Ishikawa (cell line): ENCODE measurements at regions not wholly inside any gene's neighbourhood (a gene's known extent, or its start where the extent isn't known, plus 50 kb on each side); places are given as distances from the start of the nearest gene placed in this dataset.

Experiments used
- CEBPB ChIP-seq: IDR thresholded peaks from 2 replicates; pipeline ENCODE4 v1.6.1; 2012
- CREB1 ChIP-seq: IDR thresholded peaks from 2 replicates; pipeline ENCODE4 v1.6.1; 2012; ENCODE audit warnings: low read depth
- EGR1 ChIP-seq: IDR thresholded peaks from 2 replicates; pipeline ENCODE4 v1.6.1; 2012
- EP300 ChIP-seq: IDR thresholded peaks from 2 replicates; pipeline ENCODE4 v1.6.1; 2012; ENCODE audit warnings: borderline replicate concordance
- FOXM1 ChIP-seq: IDR thresholded peaks from 2 replicates; pipeline ENCODE4 v1.6.1; 2012; ENCODE audit warnings: low read depth, borderline replicate concordance
- NFIC ChIP-seq: IDR thresholded peaks from 2 replicates; pipeline ENCODE4 v1.6.1; 2012
- RAD21 ChIP-seq: IDR thresholded peaks from 2 replicates; pipeline ENCODE4 v1.6.1; 2012; ENCODE audit warnings: low read depth
- TAF1 ChIP-seq: IDR thresholded peaks from 2 replicates; pipeline ENCODE4 v1.6.1; 2012; ENCODE audit warnings: low read depth, mild to moderate bottlenecking
- TCF12 ChIP-seq: IDR thresholded peaks from 2 replicates; pipeline ENCODE4 v1.6.1; 2012; ENCODE audit warnings: low read depth
- TEAD4 ChIP-seq: IDR thresholded peaks from 2 replicates; pipeline ENCODE4 v1.6.1; 2012
- YY1 ChIP-seq: IDR thresholded peaks from 2 replicates; pipeline ENCODE4 v1.6.1; 2012; ENCODE audit warnings: low read depth
- ZBTB7A ChIP-seq: IDR thresholded peaks from 2 replicates; pipeline ENCODE4 v1.6.1; 2012; ENCODE audit warnings: low read depth
- TF ChIP-seq, protein P1 (sequence below): IDR thresholded peaks from 2 replicates; pipeline ENCODE4 v1.6.1; 2012
- TF ChIP-seq, protein P2 (sequence below): IDR thresholded peaks from 2 replicates; pipeline ENCODE4 v1.6.1; 2012; ENCODE audit warnings: low read depth, mild to moderate bottlenecking
- TF ChIP-seq, protein P3 (sequence below): IDR thresholded peaks from 2 replicates; pipeline ENCODE4 v1.6.1; 2012

DNA sequence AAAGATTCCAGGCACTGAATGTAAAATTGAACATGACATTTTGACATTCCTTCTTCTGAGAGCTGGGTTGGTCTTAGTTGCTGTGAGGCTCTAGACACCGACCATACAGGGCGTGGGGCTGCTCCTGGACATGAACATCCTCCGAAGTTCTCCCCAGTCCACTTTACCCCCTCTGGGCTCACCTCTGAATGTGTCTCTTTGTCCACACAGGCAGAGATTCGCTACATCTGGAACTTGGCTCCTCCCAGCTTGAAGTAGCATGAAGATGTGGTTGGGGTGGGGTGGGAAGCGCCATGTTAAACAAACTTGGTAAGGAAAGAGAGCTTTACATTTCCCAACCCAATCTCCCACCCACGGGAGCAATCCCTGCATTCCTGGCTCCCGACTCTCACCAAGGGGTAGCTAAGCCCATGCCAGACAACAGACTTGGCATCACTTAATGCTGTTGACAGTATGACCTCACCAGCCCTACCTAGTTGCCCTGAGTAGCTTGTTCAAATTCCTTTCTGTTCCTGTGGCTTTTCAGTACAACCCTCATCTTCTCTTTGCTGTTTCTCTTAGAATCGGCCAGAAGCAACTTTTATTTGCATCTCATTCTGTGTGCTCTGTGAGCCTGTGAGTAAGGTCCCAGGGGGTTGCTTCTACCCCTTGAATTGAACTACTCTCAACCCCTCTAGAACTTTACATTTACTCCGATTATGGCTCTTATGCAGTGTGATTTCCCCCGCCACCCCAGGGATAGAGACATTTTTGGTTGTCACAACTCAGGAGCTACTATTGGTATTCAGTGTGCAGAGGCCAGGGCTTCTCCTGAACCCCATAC lies 211.4 kb downstream of the SEC23IP start:
- no peak for TF ChIP-seq EP300
- TF ChIP-seq, protein P1, sequence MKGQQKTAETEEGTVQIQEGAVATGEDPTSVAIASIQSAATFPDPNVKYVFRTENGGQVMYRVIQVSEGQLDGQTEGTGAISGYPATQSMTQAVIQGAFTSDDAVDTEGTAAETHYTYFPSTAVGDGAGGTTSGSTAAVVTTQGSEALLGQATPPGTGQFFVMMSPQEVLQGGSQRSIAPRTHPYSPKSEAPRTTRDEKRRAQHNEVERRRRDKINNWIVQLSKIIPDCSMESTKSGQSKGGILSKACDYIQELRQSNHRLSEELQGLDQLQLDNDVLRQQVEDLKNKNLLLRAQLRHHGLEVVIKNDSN, result no peak
- TF ChIP-seq, protein P2, sequence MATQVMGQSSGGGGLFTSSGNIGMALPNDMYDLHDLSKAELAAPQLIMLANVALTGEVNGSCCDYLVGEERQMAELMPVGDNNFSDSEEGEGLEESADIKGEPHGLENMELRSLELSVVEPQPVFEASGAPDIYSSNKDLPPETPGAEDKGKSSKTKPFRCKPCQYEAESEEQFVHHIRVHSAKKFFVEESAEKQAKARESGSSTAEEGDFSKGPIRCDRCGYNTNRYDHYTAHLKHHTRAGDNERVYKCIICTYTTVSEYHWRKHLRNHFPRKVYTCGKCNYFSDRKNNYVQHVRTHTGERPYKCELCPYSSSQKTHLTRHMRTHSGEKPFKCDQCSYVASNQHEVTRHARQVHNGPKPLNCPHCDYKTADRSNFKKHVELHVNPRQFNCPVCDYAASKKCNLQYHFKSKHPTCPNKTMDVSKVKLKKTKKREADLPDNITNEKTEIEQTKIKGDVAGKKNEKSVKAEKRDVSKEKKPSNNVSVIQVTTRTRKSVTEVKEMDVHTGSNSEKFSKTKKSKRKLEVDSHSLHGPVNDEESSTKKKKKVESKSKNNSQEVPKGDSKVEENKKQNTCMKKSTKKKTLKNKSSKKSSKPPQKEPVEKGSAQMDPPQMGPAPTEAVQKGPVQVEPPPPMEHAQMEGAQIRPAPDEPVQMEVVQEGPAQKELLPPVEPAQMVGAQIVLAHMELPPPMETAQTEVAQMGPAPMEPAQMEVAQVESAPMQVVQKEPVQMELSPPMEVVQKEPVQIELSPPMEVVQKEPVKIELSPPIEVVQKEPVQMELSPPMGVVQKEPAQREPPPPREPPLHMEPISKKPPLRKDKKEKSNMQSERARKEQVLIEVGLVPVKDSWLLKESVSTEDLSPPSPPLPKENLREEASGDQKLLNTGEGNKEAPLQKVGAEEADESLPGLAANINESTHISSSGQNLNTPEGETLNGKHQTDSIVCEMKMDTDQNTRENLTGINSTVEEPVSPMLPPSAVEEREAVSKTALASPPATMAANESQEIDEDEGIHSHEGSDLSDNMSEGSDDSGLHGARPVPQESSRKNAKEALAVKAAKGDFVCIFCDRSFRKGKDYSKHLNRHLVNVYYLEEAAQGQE, result no peak
- no peak for TF ChIP-seq EGR1
- no peak for TF ChIP-seq NFIC
- TF ChIP-seq, protein P3, sequence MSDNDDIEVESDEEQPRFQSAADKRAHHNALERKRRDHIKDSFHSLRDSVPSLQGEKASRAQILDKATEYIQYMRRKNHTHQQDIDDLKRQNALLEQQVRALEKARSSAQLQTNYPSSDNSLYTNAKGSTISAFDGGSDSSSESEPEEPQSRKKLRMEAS, result no peak
- TF ChIP-seq RAD21, result no peak
- no peak for TF ChIP-seq TAF1
- TF ChIP-seq ZBTB7A, result no peak
- no peak for TF ChIP-seq FOXM1
- TF ChIP-seq CREB1, result no peak
- TF ChIP-seq YY1, result no peak
- TF ChIP-seq TCF12, result no peak
- no peak for TF ChIP-seq TEAD4
- no peak for TF ChIP-seq CEBPB

DNA sequence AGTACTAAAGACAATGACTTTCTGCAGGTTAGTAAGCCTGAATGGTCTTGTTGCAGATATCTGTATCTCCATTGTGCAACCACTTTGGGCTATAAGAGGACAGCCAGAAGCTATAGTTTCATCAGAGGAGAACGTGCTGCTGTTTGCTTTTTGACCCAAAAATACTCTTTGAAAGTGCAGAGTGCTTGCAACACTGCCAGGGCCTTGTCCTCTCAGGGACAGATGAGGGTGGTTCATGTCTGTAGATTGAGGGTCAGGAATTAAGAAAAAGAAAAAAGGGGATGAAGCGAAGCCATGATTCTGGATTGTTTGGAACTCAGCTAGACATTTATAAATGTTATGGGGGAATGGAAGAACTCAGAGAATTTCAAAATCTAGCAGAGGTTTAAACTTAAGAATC lies 212.5 kb downstream of the SEC23IP start:
- TF ChIP-seq, protein P2, result no peak
- no peak for TF ChIP-seq FOXM1
- TF ChIP-seq EP300, result no peak

DNA sequence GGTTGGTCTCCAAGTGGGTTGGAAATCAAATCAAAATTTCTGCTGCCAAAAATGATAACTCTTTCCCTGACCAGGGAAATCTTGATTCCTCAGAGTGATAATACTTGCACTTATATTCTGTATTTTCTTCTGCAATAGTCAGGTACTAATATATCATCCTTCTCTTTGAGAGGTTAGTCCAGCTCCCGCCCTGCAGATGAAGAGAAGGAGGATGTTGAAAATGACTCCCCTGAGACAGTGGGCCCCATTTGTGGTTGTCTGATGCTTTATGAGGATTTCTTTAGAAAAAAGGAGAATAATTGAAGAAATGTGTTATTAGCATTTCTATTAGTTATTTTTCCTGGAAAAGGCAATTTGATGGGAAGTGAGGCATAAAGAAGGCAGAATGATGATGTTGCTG lies 213.0 kb downstream of the SEC23IP start:
- TF ChIP-seq, protein P1, result no peak
- TF ChIP-seq, protein P3, result no peak
- TF ChIP-seq EGR1 (no peak), TCF12 (no peak), TEAD4 (no peak), TAF1 (no peak), FOXM1 (no peak), NFIC (no peak), RAD21 (no peak), YY1 (no peak), CREB1 (no peak), EP300 (no peak), ZBTB7A (no peak), CEBPB (no peak)
- TF ChIP-seq, protein P2, result no peak

DNA sequence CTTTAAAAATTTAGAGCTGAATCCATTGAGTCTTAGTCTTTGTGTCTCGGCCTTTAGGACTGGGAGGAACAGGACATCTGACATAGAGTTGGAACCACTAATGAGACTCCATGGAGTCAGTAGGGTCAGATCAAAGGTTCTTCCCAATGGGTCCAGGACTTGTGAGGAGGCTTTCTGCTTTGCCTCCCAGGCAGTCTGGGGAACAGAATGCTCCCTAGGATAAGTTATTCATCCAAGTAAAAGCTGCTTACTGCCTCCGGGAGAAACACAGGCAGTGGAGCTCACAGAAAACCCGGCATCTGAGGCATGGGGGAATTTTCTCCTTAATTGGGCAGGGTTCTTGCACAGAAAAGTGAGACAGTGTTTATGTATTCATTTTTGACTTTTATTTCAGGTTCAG lies 216.4 kb downstream of the SEC23IP start:
- no peak for TF ChIP-seq RAD21
- TF ChIP-seq CREB1, result no peak
- TF ChIP-seq YY1, result no peak
- TF ChIP-seq NFIC, result no peak
- no peak for TF ChIP-seq TEAD4
- no peak for TF ChIP-seq FOXM1
- TF ChIP-seq EGR1, result no peak
- TF ChIP-seq, protein P1, result no peak
- TF ChIP-seq TAF1, result no peak
- TF ChIP-seq EP300, result no peak
